HEK293 (cell line): ENCODE measurements at regions not wholly inside any gene's neighbourhood (a gene's known extent, or its start where the extent isn't known, plus 50 kb on each side); places are given as distances from the start of the nearest gene placed in this dataset.

Source experiments
- CTCF ChIA-PET: fragments of 350-600 bp; formaldehyde crosslinking; extraction: SDS; loops from one replicate; lab custom pipeline; 2021; ENCODE audit warnings: antibody characterized with exemption; lab: Yijun Ruan, JAX
- POLR2A ChIA-PET: fragments of 300-600 bp; formaldehyde crosslinking; extraction: SDS; loops from one replicate; lab custom pipeline; 2020; ENCODE audit warnings: antibody characterized with exemption, inconsistent platforms; lab: Yijun Ruan, JAX
- H3K27ac ChIP-seq: fragments of 200-500 bp; sonication (Bioruptor generic); 2 replicates; pipeline ENCODE4 v1.5.1; 2014; ENCODE audit warnings: low read depth, low read length, control low read depth, inconsistent platforms; ENCODE audit errors: extremely low read depth
- H3K36me3 ChIP-seq, 2 experiments: fragments of 200-500 bp in 1 of 2; sonication (Bioruptor generic) in 1 of 2; 1 replicate in 1 of 2; 2 replicates in 1 of 2; pipeline ENCODE4 v1.5.1; 2014 to 2017; ENCODE audit warnings: inconsistent platforms in 2 of 2, low read length in 2 of 2; ENCODE audit not compliant: control insufficient read depth in 2 of 2, insufficient read depth in 1 of 2
- H3K4me1 ChIP-seq: fragments of 200-500 bp; sonication (Bioruptor generic); 2 replicates; pipeline ENCODE4 v1.5.1; 2014; ENCODE audit warnings: mild to moderate bottlenecking, low read length, inconsistent platforms; ENCODE audit not compliant: control insufficient read depth, insufficient read depth
- H3K4me3 ChIP-seq: 2 replicates; pipeline ENCODE4 v1.5.1; 2011; ENCODE audit warnings: low read depth, mild to moderate bottlenecking, control low read depth, low read length, moderate library complexity
- H3K9me3 ChIP-seq: fragments of 200-500 bp; sonication (Bioruptor generic); 2 replicates; pipeline ENCODE4 v1.5.1; 2014; ENCODE audit warnings: low read depth, low read length, inconsistent platforms; ENCODE audit not compliant: control insufficient read depth, insufficient read depth
- EGR2 ChIP-seq: fragments of 450-650 bp; formaldehyde crosslinking; IDR thresholded peaks from 2 replicates; pipeline ENCODE4 v1.5.1; 2016; ENCODE audit warnings: low read depth, missing biosample characterization, missing genetic modification characterization
- IKZF3 ChIP-seq: fragments of 450-650 bp; IDR thresholded peaks from 2 replicates; pipeline ENCODE4 v1.5.0; 2018; ENCODE audit warnings: missing biosample characterization, mild to moderate bottlenecking, missing genetic modification characterization, moderate library complexity
- KLF10 ChIP-seq: fragments of 450-650 bp; IDR thresholded peaks from 2 replicates; pipeline ENCODE4 v1.5.1; 2018; ENCODE audit warnings: missing biosample characterization, mild to moderate bottlenecking, missing genetic modification characterization
- OSR2 ChIP-seq: fragments of 450-650 bp; formaldehyde crosslinking; IDR thresholded peaks from 2 replicates; pipeline ENCODE4 v1.5.1; 2016; ENCODE audit warnings: missing biosample characterization, missing genetic modification characterization
- SCRT2 ChIP-seq: fragments of 450-650 bp; formaldehyde crosslinking; IDR thresholded peaks from 2 replicates; pipeline ENCODE4 v1.5.1; 2016; ENCODE audit warnings: missing biosample characterization, missing genetic modification characterization
- ZIC2 ChIP-seq: fragments of 450-650 bp; formaldehyde crosslinking; IDR thresholded peaks from 2 replicates; pipeline ENCODE4 v1.5.1; 2016; ENCODE audit warnings: missing biosample characterization, missing genetic modification characterization
- ZNF121 ChIP-seq: fragments of 450-650 bp; formaldehyde crosslinking; IDR thresholded peaks from 2 replicates; pipeline ENCODE4 v1.5.1; 2016; ENCODE audit warnings: missing biosample characterization, missing genetic modification characterization
- ZNF155 ChIP-seq: fragments of 450-650 bp; formaldehyde crosslinking; IDR thresholded peaks from 2 replicates; pipeline ENCODE4 v1.5.1; 2016; ENCODE audit warnings: missing biosample characterization, missing genetic modification characterization
- ZNF292 ChIP-seq: fragments of 450-650 bp; formaldehyde crosslinking; IDR thresholded peaks from 2 replicates; pipeline ENCODE4 v1.5.1; 2016; ENCODE audit warnings: low read depth, missing biosample characterization, missing genetic modification characterization, borderline replicate concordance
- ZNF391 ChIP-seq: fragments of 450-650 bp; formaldehyde crosslinking; IDR thresholded peaks from 2 replicates; pipeline ENCODE4 v1.5.1; 2016; ENCODE audit warnings: low read depth, missing biosample characterization, missing genetic modification characterization, borderline replicate concordance
- ZNF404 ChIP-seq: fragments of 450-650 bp; formaldehyde crosslinking; IDR thresholded peaks from 2 replicates; pipeline ENCODE4 v1.5.1; 2017; ENCODE audit warnings: missing biosample characterization, missing genetic modification characterization
- ZNF529 ChIP-seq: fragments of 450-650 bp; formaldehyde crosslinking; IDR thresholded peaks from 2 replicates; pipeline ENCODE4 v1.5.1; 2017; ENCODE audit warnings: missing genetic modification characterization, missing biosample characterization; ENCODE audit not compliant: insufficient replicate concordance
- ZNF549 ChIP-seq: fragments of 450-650 bp; IDR thresholded peaks from 2 replicates; pipeline ENCODE4 v1.5.1; 2018; ENCODE audit warnings: missing biosample characterization, missing genetic modification characterization, mild to moderate bottlenecking, inconsistent platforms, moderate library complexity
- ZNF558 ChIP-seq: fragments of 450-650 bp; formaldehyde crosslinking; IDR thresholded peaks from 2 replicates; pipeline ENCODE4 v1.5.1; 2016; ENCODE audit warnings: missing biosample characterization, missing genetic modification characterization
- ZNF76 ChIP-seq: fragments of 450-650 bp; formaldehyde crosslinking; IDR thresholded peaks from 2 replicates; pipeline ENCODE4; 2016; ENCODE audit warnings: low read depth, missing biosample characterization, missing genetic modification characterization, borderline replicate concordance
- ZSCAN23 ChIP-seq: fragments of 450-650 bp; formaldehyde crosslinking; IDR thresholded peaks from 2 replicates; pipeline ENCODE4 v1.5.1; 2016; ENCODE audit warnings: missing biosample characterization, missing genetic modification characterization
- TF ChIP-seq, protein P1 (sequence below): fragments of 450-650 bp; formaldehyde crosslinking; IDR thresholded peaks from 2 replicates; pipeline ENCODE4 v1.5.1; 2016; ENCODE audit warnings: missing biosample characterization, missing genetic modification characterization
- TF ChIP-seq, protein P2 (sequence below): fragments of 450-650 bp; formaldehyde crosslinking; conservative IDR thresholded peaks from 2 replicates; pipeline ENCODE4 v1.5.1; 2016; ENCODE audit warnings: low read depth, missing biosample characterization, missing genetic modification characterization
- TF ChIP-seq, protein P3 (sequence below): fragments of 450-650 bp; formaldehyde crosslinking; IDR thresholded peaks from 2 replicates; pipeline ENCODE4 v1.5.1; 2017; ENCODE audit warnings: missing biosample characterization, mild to moderate bottlenecking, missing genetic modification characterization, moderate library complexity

DNA sequence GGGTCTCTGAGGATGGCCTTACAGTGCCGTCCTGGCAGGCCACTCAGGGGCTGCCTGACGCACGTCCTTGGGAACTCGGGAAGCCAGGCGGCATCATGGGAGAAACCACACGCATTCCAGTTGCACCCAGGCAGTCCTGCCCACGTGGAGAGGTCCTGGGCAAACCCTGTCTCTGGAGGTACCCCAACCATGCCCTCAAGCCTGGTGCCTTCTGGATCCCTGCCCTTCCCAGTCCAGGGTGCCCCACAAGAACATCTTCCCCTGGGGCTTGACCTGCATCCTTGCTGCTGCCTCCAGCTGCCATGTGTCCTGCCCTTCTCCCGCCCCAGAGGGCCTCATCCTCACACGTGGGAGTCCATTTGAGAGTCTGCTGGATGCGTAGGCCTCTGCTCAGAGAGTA lies 200.3 kb upstream of the PPP2R2D start (continued):
- TF ChIP-seq, protein P1, sequence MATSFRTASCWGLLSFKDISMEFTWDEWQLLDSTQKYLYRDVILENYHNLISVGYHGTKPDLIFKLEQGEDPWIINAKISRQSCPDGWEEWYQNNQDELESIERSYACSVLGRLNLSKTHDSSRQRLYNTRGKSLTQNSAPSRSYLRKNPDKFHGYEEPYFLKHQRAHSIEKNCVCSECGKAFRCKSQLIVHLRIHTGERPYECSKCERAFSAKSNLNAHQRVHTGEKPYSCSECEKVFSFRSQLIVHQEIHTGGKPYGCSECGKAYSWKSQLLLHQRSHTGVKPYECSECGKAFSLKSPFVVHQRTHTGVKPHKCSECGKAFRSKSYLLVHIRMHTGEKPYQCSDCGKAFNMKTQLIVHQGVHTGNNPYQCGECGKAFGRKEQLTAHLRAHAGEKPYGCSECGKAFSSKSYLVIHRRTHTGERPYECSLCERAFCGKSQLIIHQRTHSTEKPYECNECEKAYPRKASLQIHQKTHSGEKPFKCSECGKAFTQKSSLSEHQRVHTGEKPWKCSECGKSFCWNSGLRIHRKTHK (tag by site-specific recombination), result no peak
- TF ChIP-seq EGR2, result no peak
- TF ChIP-seq ZNF391 (tag by site-specific recombination), result no peak
- no peak for TF ChIP-seq ZNF558 (tag by site-specific recombination)
- TF ChIP-seq ZNF529 (tag by site-specific recombination), result no peak
- TF ChIP-seq ZNF549, result no peak
- TF ChIP-seq ZSCAN23 (tag by site-specific recombination), result no peak

DNA sequence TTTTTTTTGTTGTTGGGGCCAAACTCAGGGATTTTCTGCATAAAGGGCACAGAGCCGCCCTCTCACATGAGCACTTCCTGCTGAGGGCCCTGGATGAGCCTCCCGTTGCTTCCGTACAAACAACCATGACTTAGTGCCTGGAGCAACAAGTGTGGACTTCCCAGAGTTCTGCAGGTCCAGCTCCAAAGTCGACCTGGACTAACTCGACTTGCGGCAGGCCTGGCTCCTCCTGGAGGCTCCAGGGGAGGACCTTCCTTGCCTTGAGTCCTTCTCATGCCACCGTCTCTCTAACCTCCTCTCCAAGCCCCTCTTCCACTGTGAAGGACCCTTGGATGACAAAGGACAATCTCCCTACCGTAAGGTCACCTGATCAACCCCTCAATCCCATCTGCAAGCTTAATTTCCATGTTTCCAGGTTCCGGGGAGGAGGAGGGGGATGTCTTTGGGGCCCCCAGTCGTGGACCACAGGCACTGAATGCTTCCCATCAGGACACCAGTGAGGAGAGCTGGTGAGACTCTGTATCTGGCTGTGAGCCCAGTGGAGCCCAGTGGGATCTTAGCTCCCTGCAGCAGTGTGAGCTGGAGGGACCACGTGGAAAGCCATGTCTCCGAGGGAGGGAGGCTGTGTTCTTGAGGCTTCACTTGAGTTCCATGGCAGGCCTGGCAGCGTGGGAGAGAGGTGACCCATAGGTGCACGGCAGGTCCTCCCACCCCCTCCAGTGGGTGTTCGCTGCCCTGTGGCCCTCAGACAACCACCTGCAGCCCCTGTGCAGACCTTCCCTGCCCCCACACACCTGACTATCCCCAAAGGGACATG lies 199.5 kb upstream of the PPP2R2D start:
- Histone ChIP-seq H3K4me1 (no peaks in the 10 kb centered on the region), H3K4me3 (no peak overlapping the region), H3K27ac (no peak overlapping the region), H3K36me3 (no peaks in the 10 kb centered on the region), H3K9me3 (no peaks in the 10 kb centered on the region; the same call in 1 of the 2 replicates)
- CTCF ChIA-PET, result no interaction called here
- no peak for TF ChIP-seq IKZF3 (tag by site-specific recombination)
- no peak for TF ChIP-seq ZNF292 (tag by site-specific recombination)
- no peak for TF ChIP-seq ZNF121 (tag by site-specific recombination)
- TF ChIP-seq SCRT2, result 0 out of 2 replicates have a peak, but pooled peaks have one; percentile 11
- peak; percentile 69 for TF ChIP-seq ZIC2 (tag by site-specific recombination)
- no peak for TF ChIP-seq KLF10 (tag by site-specific recombination)
- POLR2A ChIA-PET, result no interaction called here

DNA sequence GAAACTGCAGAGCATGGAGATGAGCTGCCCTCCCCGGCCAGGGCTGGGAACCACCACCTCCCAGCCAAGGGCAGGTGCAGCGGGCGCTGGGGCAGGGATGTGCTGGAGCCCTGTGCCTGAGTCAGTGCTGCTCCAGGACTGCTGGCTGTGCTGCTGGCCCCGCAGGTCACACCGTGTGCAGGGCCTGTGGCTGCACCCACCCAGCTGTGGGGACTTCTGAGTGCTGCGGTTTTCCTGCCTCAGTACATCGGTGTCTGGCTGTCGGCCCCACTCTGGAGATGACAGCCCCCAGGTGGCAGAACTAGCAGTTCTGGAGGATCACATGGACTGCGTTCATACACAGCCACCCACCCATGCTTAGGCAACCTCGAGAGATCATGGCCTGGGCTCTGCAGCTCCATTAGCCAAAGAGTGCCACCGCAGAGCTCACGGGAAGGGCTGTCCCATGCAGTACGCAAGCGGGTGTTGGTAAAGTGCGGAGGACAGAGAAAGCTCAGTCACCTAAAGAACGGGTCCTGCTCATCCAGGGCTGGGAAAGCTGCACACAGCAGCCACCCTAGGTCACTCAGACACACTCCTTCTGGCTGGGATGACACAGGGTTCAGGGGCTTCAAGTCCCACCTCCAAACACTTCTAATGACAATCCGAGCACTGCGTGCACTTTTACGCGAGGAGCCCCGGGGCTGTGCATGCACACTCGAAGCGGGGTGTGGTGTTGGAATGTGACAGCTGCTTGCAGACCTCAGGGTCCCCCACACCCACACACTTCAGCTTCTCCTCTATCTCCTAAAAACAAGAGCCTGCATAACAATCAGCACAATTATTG lies 198.1 kb upstream of the PPP2R2D start:
- no peak overlapping the region for H3K4me3 ChIP-seq
- POLR2A ChIA-PET, result no interaction called here
- CTCF ChIA-PET, result no interaction called here
- H3K9me3 ChIP-seq, result no peaks in the 10 kb centered on the region; the same call in 1 of the 2 replicates
- H3K27ac ChIP-seq, result no peak overlapping the region
- no peaks in the 10 kb centered on the region for H3K4me1 ChIP-seq
- H3K36me3 ChIP-seq, result no peaks in the 10 kb centered on the region
- TF ChIP-seq ZNF76 (tag by site-specific recombination) (no peak), OSR2 (tag by site-specific recombination) (no peak), ZNF155 (no peak), ZNF404 (tag by site-specific recombination) (no peak)
- TF ChIP-seq, protein P2, sequence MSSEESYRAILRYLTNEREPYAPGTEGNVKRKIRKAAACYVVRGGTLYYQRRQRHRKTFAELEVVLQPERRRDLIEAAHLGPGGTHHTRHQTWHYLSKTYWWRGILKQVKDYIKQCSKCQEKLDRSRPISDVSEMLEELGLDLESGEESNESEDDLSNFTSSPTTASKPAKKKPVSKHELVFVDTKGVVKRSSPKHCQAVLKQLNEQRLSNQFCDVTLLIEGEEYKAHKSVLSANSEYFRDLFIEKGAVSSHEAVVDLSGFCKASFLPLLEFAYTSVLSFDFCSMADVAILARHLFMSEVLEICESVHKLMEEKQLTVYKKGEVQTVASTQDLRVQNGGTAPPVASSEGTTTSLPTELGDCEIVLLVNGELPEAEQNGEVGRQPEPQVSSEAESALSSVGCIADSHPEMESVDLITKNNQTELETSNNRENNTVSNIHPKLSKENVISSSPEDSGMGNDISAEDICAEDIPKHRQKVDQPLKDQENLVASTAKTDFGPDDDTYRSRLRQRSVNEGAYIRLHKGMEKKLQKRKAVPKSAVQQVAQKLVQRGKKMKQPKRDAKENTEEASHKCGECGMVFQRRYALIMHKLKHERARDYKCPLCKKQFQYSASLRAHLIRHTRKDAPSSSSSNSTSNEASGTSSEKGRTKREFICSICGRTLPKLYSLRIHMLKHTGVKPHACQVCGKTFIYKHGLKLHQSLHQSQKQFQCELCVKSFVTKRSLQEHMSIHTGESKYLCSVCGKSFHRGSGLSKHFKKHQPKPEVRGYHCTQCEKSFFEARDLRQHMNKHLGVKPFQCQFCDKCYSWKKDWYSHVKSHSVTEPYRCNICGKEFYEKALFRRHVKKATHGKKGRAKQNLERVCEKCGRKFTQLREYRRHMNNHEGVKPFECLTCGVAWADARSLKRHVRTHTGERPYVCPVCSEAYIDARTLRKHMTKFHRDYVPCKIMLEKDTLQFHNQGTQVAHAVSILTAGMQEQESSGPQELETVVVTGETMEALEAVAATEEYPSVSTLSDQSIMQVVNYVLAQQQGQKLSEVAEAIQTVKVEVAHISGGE (tag by site-specific recombination), result no peak
- TF ChIP-seq, protein P3, sequence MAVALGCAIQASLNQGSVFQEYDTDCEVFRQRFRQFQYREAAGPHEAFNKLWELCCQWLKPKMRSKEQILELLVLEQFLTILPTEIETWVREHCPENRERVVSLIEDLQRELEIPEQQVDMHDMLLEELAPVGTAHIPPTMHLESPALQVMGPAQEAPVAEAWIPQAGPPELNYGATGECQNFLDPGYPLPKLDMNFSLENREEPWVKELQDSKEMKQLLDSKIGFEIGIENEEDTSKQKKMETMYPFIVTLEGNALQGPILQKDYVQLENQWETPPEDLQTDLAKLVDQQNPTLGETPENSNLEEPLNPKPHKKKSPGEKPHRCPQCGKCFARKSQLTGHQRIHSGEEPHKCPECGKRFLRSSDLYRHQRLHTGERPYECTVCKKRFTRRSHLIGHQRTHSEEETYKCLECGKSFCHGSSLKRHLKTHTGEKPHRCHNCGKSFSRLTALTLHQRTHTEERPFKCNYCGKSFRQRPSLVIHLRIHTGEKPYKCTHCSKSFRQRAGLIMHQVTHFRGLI (tag by site-specific recombination), result no peak
